Heart right ventricle (tissue), 16 donors: ENCODE measurements at regions not wholly inside any gene's neighbourhood (a gene's known extent, or its start where the extent isn't known, plus 50 kb on each side); places are given as distances from the start of the nearest gene placed in this dataset.

Experiments used
- ATAC-seq, 8 donors: fragments of 200-7000 bp; cut with Tn5 transposase; one replicate each; pipeline ENCODE4 v1.9.1; 2020; ENCODE audit warnings: mild to moderate bottlenecking in 8 of 8, moderate library complexity in 8 of 8, moderate number of reproducible peaks in 1 of 8
- DNase-seq, 2 donors: peaks; one replicate each; pipeline ENCODE4 v3.0.0-alpha.2; 2020
- H3K27ac ChIP-seq, 10 donors: fragments of 200-600 bp; sonication (generic) in 2 of 10; one replicate each; pipeline versions ENCODE4 v1.5.0 to v1.8.0; 2020 to 2022; ENCODE audit warnings: mild to moderate bottlenecking in 3 of 10
- H3K27me3 ChIP-seq, 7 donors: fragments of 200-600 bp; one replicate each; pipeline ENCODE4 v1.8.0; 2021 to 2022; ENCODE audit warnings: mild to moderate bottlenecking in 2 of 7
- H3K36me3 ChIP-seq, 9 donors: fragments of 200-600 bp; sonication (generic) in 1 of 9; one replicate each; pipeline versions ENCODE4 v1.5.0 to v1.8.0; 2020 to 2022; ENCODE audit warnings: mild to moderate bottlenecking in 2 of 9
- H3K4me1 ChIP-seq, 9 donors: fragments of 200-600 bp; sonication (generic) in 1 of 9; one replicate each; pipeline versions ENCODE4 v1.5.0 to v1.8.0; 2020 to 2022; ENCODE audit warnings: mild to moderate bottlenecking in 4 of 9
- H3K4me3 ChIP-seq, 10 donors: fragments of 200-600 bp; sonication (generic) in 2 of 10; one replicate each; pipeline versions ENCODE4 v1.5.0 to v1.8.0; 2020 to 2022; ENCODE audit warnings: mild to moderate bottlenecking in 7 of 10, moderate library complexity in 2 of 10
- H3K9me3 ChIP-seq, 11 donors: fragments of 200-600 bp in 10 of 11; sonication (generic) in 2 of 11; one replicate each; pipeline versions ENCODE4 v1.5.0 to v1.8.0; 2013 to 2022; ENCODE audit warnings: mild to moderate bottlenecking in 2 of 11, control low read depth in 1 of 11, moderate library complexity in 1 of 11
- WGBS, 2 donors: extraction: QIAGEN DNeasy Blood & Tissue Kit; methylation state at CpG; one replicate each; pipeline ENCODE4 v1.1.7; 2013; ENCODE audit warnings: inconsistent platforms in 1 of 2; 5-methylcytosine and 5-hydroxymethylcytosine counted together
- intact Hi-C, 10 donors: fragments of 100-400 bp; cut with DNase I; formaldehyde crosslinking; loops; one replicate each; pipeline versions ENCODE4 v1.11.1 to v1.14.2; 2022
- TF ChIP-seq, protein P1 (sequence below), 9 donors: fragments of 200-600 bp; sonication (generic) in 2 of 9; IDR thresholded peaks; one replicate each; pipeline versions ENCODE4 v1.5.0 to v1.8.0; 2021 to 2022; ENCODE audit warnings: antibody characterized with exemption in 9 of 9, mild to moderate bottlenecking in 5 of 9, moderate library complexity in 1 of 9
- donor health status: Arrhythmogenic right ventricular cardiomyopathy.
- donor health status: ischemic (EF 13 %, LVEDD 7.1; RV severe dilation, severe dysfunction).
- donor health status: healthy with polysubstance abuse.
- donor health status: DM: no; HTN: yes; CAD: no.
- donor health status: DM: no; HTN: no; CAD: no.
- donor health status: ischemic (EF 25% LVEDD 6.9; RV normal size, moderate dysfunction).
- donor health status: ischemic (EF 25% LVEDD 5.7; RV mildly dilated, moderate dysfunction).
- donor health status: healthy.
- donor health status: DM: yes; HTN: yes; CAD: no.
- donor health status: Ischemic cardiomyopathy.
- donor health status: ischemic (EF 35%, LVEDD 5.7; RV mildly dilated, moderate dysfunction).
- donor health status: nonischemic (EF 11% LVEDD 7.7; RV severe dilation, severe dysfunction).
- donor health status: DM: yes; HTN: yes; CAD: no.
- donor health status: PGD.
- donor health status: ischemic (EF 29% LVEDD 5.4; RV normal size, mild dysfunction).
- donor health status: nonischemic (EF 23%, LVEDD 6.1; RV moderate dilation, normal function).

DNA sequence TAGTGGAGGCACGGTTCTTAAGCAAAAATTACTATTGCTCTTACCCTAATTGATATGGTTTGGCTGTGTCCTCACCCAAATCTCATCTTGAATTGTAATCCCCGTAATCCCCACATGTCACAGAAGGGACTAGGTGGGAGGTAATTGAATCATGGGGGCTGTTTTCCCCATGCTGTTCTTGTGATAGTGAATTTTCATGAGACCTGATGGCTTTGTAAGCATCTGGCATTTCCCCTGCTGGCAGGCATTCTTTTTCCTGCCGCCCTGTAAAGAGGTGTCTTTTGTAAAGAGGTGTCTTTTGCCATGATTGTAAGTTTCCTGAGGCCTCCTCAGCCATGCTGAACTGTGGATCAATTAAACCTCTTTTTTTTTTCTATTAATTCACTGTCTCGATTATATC is 1691.8 kb upstream of the SLC39A10 start:
- intact Hi-C loops = no loop called here
- DNase-seq (no peak), ATAC-seq (no peak)
- no peaks in the 10 kb centered on the region for H3K4me1 ChIP-seq
- H3K27me3 ChIP-seq = no peaks in the 10 kb centered on the region
- WGBS, 2 donors = 57 to 66% methylated on average over 4 of the region's 4 CpGs
- TF ChIP-seq, protein P1, sequence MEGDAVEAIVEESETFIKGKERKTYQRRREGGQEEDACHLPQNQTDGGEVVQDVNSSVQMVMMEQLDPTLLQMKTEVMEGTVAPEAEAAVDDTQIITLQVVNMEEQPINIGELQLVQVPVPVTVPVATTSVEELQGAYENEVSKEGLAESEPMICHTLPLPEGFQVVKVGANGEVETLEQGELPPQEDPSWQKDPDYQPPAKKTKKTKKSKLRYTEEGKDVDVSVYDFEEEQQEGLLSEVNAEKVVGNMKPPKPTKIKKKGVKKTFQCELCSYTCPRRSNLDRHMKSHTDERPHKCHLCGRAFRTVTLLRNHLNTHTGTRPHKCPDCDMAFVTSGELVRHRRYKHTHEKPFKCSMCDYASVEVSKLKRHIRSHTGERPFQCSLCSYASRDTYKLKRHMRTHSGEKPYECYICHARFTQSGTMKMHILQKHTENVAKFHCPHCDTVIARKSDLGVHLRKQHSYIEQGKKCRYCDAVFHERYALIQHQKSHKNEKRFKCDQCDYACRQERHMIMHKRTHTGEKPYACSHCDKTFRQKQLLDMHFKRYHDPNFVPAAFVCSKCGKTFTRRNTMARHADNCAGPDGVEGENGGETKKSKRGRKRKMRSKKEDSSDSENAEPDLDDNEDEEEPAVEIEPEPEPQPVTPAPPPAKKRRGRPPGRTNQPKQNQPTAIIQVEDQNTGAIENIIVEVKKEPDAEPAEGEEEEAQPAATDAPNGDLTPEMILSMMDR (IDR thresholded peaks at IDR 0.05) = no peak
- H3K4me3 ChIP-seq = no peak overlapping the region
- H3K27ac ChIP-seq = no peak overlapping the region
- H3K9me3 ChIP-seq = no peaks in the 10 kb centered on the region
- H3K36me3 ChIP-seq = no peaks in the 10 kb centered on the region

GRCh38 chr2:193963472-193964119 is 1693.4 kb upstream of the SLC39A10 start:
- Histone ChIP-seq H3K27me3 (no peaks in the 10 kb centered on the region), H3K9me3 (no peaks in the 10 kb centered on the region), H3K4me3 (no peak overlapping the region), H3K36me3 (no peaks in the 10 kb centered on the region), H3K4me1 (no peaks in the 10 kb centered on the region), H3K27ac (no peak overlapping the region)
- ATAC-seq = no peak
- intact Hi-C loops = no loop called here
- no peak for DNase-seq
- 40 to 45% methylated on average over 4 of the region's 4 CpGs for WGBS, 2 donors
- TF ChIP-seq, protein P1 (IDR thresholded peaks at IDR 0.05) = no peak

- Histone ChIP-seq H3K27ac (no peak overlapping the region), H3K27me3 (no peaks in the 10 kb centered on the region), H3K4me1 (no peaks in the 10 kb centered on the region), H3K9me3 (no peaks in the 10 kb centered on the region), H3K36me3 (no peaks in the 10 kb centered on the region), H3K4me3 (no peak overlapping the region)
- TF ChIP-seq, protein P1 (IDR thresholded peaks at IDR 0.05) = no peak
- no peak for DNase-seq
- ATAC-seq = no peak
- intact Hi-C loops = no loop called here
- WGBS, 2 donors = 61 to 66% methylated on average over 1 of the region's 1 CpG
These were observed 1710.2 kb upstream of the SLC39A10 start for GRCh38 chr2:193946806-193947205.

GRCh38 chr2:193943406-193943960 is 1713.5 kb upstream of the SLC39A10 start:
- no peak for ATAC-seq
- no peak for DNase-seq
- Histone ChIP-seq H3K36me3 (no peaks in the 10 kb centered on the region), H3K4me3 (no peak overlapping the region), H3K9me3 (no peaks in the 10 kb centered on the region), H3K4me1 (no peaks in the 10 kb centered on the region), H3K27ac (no peak overlapping the region), H3K27me3 (no peaks in the 10 kb centered on the region)
- TF ChIP-seq, protein P1 (IDR thresholded peaks at IDR 0.05) = no peak
- WGBS, 2 donors = 54 to 56% methylated on average over 4 of the region's 4 CpGs
- intact Hi-C loops = no loop called here
